Loucy (cell line): ENCODE measurements at regions not wholly inside any gene's neighbourhood (a gene's known extent, or its start where the extent isn't known, plus 50 kb on each side); places are given as distances from the start of the nearest gene placed in this dataset.

Experiments
- H2AFZ ChIP-seq: fragments of 200-600 bp; sonication (generic); 2 replicates; pipeline ENCODE4 v1.6.0; 2016; ENCODE audit warnings: antibody characterized with exemption, mild to moderate bottlenecking, low read length, moderate library complexity
- H3F3A ChIP-seq: fragments of 200-600 bp; 2 replicates; pipeline ENCODE4 v1.6.0; 2016; ENCODE audit warnings: antibody characterized with exemption, low read depth, mild to moderate bottlenecking
- H3K27me3 ChIP-seq: fragments of 200-600 bp; sonication (generic); 2 replicates; pipeline ENCODE4 v1.6.1; 2014; ENCODE audit warnings: low read length, mild to moderate bottlenecking; ENCODE audit not compliant: insufficient read depth, poor library complexity, severe bottlenecking
- H3K36me3 ChIP-seq: fragments of 200-600 bp; sonication (generic); 2 replicates; pipeline ENCODE4 v1.6.1; 2016; ENCODE audit warnings: low read length; ENCODE audit not compliant: insufficient read depth
- H3K4me1 ChIP-seq: fragments of 200-600 bp; sonication (generic); 2 replicates; pipeline ENCODE4 v1.5.1; 2014; ENCODE audit warnings: low read length, mild to moderate bottlenecking; ENCODE audit not compliant: insufficient read depth, poor library complexity, severe bottlenecking
- H3K4me2 ChIP-seq: fragments of 200-600 bp; sonication (generic); 2 replicates; pipeline ENCODE4 v1.6.0; 2014; ENCODE audit warnings: antibody characterized with exemption, low read length, low read depth, mild to moderate bottlenecking; ENCODE audit not compliant: poor library complexity, severe bottlenecking
- H3K4me3 ChIP-seq: fragments of 200-600 bp; sonication (generic); 2 replicates; pipeline ENCODE4 v1.5.1; 2014; ENCODE audit warnings: low read length, mild to moderate bottlenecking, mixed read lengths; ENCODE audit not compliant: poor library complexity, severe bottlenecking
- H3K79me2 ChIP-seq: fragments of 200-600 bp; sonication (generic); 2 replicates; pipeline ENCODE4 v1.6.1; 2014; ENCODE audit warnings: low read length; ENCODE audit not compliant: insufficient read depth
- H3K9ac ChIP-seq: fragments of 200-600 bp; sonication (generic); 2 replicates; pipeline ENCODE4 v1.6.0; 2014; ENCODE audit warnings: mild to moderate bottlenecking, low read depth, low read length, moderate library complexity; ENCODE audit not compliant: poor library complexity, severe bottlenecking
- H3K9me2 ChIP-seq: fragments of 200-600 bp; sonication (generic); replicated peaks from 2 replicates; pipeline ENCODE4 v1.6.1; 2016; ENCODE audit warnings: low read depth, low read length, mixed read lengths
- H3K9me3 ChIP-seq: fragments of 200-600 bp; sonication (generic); 2 replicates; pipeline ENCODE4 v1.6.1; 2014; ENCODE audit warnings: mild to moderate bottlenecking, antibody characterized with exemption, low read length, low read depth; ENCODE audit not compliant: insufficient read depth
- H4K20me1 ChIP-seq: fragments of 200-600 bp; sonication (generic); 2 replicates; pipeline ENCODE4 v1.6.0; 2014; ENCODE audit warnings: antibody characterized with exemption, low read length, mild to moderate bottlenecking; ENCODE audit not compliant: insufficient read depth, poor library complexity, severe bottlenecking
- CTCF ChIP-seq: fragments of 200-600 bp; sonication (generic); conservative IDR thresholded peaks from 2 replicates; pipeline ENCODE4 v1.5.1; 2014; ENCODE audit warnings: mild to moderate bottlenecking, antibody characterized with exemption, low read length
- EZH2phosphoT487 ChIP-seq: fragments of 200-600 bp; IDR thresholded peaks from 2 replicates; pipeline ENCODE4 v1.6.1; 2018; ENCODE audit warnings: antibody characterized with exemption, mild to moderate bottlenecking, moderate library complexity, borderline replicate concordance

GRCh38 chr13:26820871-26821270 lies 60.3 kb upstream of the GPR12 start:
- Histone ChIP-seq H3K4me1 (no peaks in the 10 kb centered on the region), H3F3A (no peaks in the 10 kb centered on the region), H3K9me2 (no peaks in the 10 kb centered on the region), H3K36me3 (no peaks in the 10 kb centered on the region), H3K4me3 (no peak overlapping the region), H3K9me3 (no peaks in the 10 kb centered on the region), H4K20me1 (no peaks in the 10 kb centered on the region), H3K9ac (no peak overlapping the region), H3K4me2 (no peak overlapping the region), H3K79me2 (no peaks in the 10 kb centered on the region), H3K27me3 (no peaks in the 10 kb centered on the region), H2AFZ (no peak overlapping the region)
- no peak for TF ChIP-seq EZH2phosphoT487
- TF ChIP-seq CTCF = no peak

GRCh38 chr13:26819046-26819445 lies 58.5 kb upstream of the GPR12 start:
- Histone ChIP-seq H3K79me2 (no peaks in the 10 kb centered on the region), H3K4me2 (no peak overlapping the region), H3K9ac (no peak overlapping the region), H3K9me2 (no peaks in the 10 kb centered on the region), H3K9me3 (no peaks in the 10 kb centered on the region), H2AFZ (no peak overlapping the region), H3K27me3 (no peaks in the 10 kb centered on the region), H3K4me1 (no peaks in the 10 kb centered on the region), H4K20me1 (no peaks in the 10 kb centered on the region), H3F3A (no peaks in the 10 kb centered on the region), H3K4me3 (no peak overlapping the region), H3K36me3 (no peaks in the 10 kb centered on the region)
- TF ChIP-seq CTCF = no peak
- TF ChIP-seq EZH2phosphoT487 = no peak

GRCh38 chr13:26816881-26817280 lies 56.3 kb upstream of the GPR12 start:
- Histone ChIP-seq H3K4me3 (no peak overlapping the region), H3K79me2 (no peaks in the 10 kb centered on the region), H3K9ac (no peak overlapping the region), H3K4me1 (no peaks in the 10 kb centered on the region), H3K27me3 (no peaks in the 10 kb centered on the region), H3K36me3 (no peaks in the 10 kb centered on the region), H3K4me2 (no peak overlapping the region), H2AFZ (no peak overlapping the region), H4K20me1 (no peaks in the 10 kb centered on the region), H3K9me2 (no peaks in the 10 kb centered on the region), H3K9me3 (no peaks in the 10 kb centered on the region), H3F3A (no peaks in the 10 kb centered on the region)
- TF ChIP-seq CTCF (no peak), EZH2phosphoT487 (no peak)
